GM21423 (cell line): ENCODE measurements at regions not wholly inside any gene's neighbourhood (a gene's known extent, or its start where the extent isn't known, plus 50 kb on each side); places are given as distances from the start of the nearest gene placed in this dataset.
"Not testable (repeated sequence)": the region's sequence is repeated elsewhere in the genome, so short reads cannot be mapped to it uniquely, and the experiment has no call there.

Experiments used
- ATAC-seq: cut with Tn5 transposase; IDR thresholded peaks from one replicate; pipeline ENCODE4 v1.9.1; 2021; ENCODE audit warnings: mild to moderate bottlenecking, moderate library complexity; ENCODE audit not compliant: unreplicated experiment

DNA sequence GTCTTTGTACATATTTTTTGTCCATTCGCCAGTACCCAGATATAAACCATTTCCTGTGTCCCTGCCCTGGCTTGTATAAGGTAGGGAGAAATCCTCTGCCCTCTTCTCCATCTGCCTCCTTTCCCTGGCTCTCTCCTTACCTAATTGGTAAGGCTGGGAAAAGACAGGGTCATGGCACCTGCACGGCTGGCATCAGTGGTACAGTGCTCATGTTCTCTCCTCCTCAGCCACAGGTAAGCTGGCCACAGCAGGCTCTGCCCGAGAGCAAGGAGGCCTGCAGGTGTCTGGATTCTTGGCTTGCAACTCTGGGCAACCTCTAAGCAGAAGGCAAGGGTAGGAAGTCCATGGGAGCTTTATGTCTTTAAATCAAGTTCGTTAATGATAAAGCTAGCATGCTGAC is 419.9 kb downstream of the BUD13 start:
- no peak for ATAC-seq

DNA sequence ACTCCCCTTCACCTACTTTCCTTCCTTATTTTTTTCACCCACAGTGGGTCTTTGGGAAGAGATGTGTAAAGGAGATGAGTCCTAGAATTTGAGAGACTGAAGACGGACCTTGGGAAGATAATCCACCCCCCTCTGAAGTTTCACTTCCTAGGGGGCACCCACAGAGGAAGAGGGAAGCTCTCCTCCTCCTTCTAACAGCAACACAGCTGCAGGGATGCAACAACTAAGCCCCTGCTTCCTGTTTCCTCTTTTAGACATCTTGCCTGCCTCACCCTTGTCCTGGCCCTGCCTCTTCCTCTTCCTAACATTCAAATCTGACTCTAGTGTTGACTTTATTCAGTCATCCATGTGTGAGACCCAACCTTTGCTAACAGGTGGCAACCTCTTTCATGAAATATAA is 424.6 kb downstream of the BUD13 start:
- ATAC-seq, result no peak

DNA sequence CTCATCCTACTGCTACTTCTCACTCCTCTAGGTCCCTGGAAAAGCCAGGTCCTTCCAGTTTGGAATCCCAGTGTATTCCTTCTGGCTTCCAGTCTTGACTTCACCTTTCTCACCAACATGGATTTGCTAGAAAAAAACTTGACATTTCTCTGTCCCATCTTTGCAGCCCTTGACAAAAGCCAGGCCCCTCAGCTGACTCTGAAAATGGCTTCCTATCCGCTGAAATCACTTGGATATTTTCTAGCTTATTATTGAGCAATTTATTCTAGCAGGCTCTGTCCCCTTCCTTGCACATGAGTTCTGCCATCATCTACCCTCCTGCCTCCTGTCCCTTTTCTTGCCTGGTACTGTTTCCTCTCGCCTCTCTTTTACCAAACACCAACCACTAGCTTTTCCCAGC is 427.2 kb downstream of the BUD13 start:
- no peak for ATAC-seq

DNA sequence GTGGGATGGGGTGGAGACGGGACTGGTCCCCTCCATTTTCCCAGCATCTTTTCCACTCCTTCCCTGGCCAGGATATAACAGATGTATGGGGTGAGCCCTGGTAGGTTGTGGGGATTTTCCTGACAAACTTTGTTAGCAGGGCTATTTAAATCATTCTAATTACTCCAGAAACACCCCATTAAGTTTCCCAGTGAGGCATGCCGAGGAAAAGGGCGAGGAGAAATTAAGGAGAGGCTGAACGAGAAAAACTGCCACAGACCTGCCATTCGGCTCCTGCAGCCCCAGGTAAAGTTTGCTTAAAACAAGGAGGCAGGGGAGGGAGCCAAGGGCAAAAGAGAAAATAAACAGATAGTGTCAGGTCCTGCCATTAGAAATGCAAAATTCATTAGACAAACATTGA is 428.2 kb downstream of the BUD13 start:
- ATAC-seq, result no peak

DNA sequence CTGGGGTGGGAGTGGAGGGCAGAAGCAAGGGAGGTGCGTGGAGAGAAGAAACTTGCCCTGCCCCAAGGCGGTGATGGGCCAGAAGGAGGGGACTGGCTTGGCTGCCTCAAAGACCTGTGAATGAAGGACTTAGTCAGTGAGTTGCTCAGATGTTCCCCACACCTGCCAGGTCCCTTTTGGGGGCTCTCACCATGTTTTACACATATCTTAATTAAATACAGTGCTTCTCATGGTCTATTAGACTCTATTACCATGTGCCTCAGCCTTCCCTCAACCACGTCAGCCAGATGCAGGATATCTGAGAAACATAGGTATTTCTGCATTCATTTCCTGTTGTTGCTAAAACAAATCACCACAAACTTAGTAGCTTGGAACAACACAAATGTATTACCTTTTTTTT is 429.5 kb downstream of the BUD13 start:
- ATAC-seq, result no peak

DNA sequence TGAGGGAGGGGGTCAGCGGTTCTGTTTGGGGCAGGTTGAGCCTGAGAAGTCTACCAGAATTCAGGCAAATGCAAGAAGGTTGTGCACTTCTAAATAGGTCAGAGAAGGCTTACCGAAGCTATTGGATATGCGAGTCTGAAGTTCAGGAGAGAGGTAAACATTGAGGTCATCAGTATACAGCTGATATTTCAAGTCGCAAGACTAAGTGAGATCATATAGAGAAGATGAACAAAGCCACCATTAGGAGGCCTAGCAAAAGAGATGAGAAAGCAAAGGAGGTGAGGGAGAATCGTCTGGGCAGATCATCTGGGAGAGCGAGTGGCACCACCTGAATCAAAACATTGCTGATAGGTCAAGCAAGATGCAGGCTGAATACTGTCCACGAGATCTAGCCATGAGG is 430.6 kb downstream of the BUD13 start:
- no peak for ATAC-seq

DNA sequence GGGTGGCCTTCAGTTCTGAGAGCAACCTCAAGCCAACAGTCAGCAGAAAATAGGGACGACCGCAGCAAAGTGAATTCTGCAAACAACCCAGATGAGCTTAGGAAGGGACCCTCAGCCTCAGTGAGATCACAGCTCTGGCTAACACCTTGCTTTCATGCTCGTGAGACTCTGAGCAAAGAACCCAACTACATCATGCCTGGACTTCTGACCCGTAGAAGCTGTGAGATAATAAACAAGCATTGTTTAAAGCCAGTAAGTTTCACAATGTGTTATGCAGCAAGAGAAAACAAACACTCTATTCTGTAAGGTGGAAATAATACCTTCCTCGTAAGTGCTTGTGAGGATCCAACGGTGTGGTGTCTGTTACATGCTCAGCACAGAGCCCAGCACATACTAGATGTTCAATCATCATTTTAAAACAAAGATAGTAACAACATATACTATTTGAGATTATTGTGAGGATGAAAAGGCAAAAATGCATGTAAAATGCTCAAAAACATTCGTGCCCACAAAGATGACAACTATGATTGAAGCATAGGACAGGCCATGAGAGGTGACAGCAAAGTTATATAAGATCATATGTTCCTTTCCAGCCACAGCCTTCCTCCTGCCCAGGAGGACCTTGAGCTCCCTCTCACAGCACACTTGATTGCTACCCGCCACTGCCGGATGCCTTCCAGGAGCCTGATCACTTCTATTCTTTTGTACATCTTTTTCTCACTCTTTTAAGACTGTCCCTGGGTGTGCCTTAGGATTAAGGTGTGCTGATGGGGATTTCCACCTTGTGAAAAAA is 433.3 kb downstream of the BUD13 start:
- ATAC-seq, result no peak

DNA sequence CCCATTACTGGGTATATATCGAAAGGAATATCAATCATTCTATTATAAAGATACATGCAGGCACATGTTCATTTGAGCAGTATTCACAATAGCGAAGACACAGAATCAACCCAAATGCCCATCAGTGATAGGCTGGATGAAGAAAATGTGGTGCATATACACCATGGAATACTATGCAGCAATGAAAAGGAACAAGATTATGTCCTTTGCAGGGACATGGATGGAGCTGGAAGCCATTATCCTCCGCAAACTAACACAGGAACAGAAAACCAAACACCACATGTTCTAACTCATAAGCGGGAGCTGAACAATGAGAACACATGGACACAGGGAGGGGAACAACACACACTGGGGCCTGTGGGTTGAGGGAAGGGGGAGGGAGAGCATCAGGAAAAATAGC is 434.3 kb downstream of the BUD13 start:
- not testable (repeated sequence) for ATAC-seq

DNA sequence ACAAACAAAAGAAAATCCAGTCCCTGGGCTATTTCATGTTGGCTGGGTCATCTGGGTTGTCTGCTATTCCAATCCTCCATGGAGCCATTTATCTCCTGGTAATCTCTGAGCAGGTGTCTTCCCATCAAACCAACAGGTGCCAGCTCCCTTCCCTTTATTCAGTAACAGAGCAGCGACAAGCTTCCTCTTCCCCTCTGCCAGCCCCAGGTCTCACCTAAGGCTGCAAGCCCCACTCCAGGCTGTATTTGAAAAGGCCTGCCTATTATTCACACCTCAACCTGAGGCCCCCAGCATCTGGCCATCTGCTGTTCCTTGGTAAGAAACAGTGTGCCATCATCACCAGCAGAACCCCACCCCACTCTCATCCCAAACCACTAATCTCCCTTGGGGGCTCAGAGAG is 436.2 kb downstream of the BUD13 start:
- no peak for ATAC-seq

DNA sequence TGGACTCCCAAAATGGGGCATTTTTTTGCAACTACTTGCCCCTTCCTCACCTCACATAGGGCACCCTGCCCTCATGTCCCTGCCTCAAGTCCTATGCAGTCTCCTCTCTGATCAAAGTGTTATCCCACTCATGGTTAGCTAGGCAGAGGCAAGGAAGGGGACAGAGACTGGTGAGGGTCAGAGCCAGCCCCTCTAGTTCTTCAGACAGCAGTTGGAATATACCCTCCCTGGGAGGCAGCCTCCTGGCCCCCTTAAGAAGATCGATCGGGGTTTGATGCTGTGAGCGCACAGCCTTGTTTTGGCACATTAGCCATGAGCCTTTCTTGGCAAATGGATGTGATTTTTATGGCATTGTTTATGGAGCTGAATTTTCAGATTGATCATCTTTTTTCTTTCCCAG is 436.9 kb downstream of the BUD13 start:
- ATAC-seq, result no peak

DNA sequence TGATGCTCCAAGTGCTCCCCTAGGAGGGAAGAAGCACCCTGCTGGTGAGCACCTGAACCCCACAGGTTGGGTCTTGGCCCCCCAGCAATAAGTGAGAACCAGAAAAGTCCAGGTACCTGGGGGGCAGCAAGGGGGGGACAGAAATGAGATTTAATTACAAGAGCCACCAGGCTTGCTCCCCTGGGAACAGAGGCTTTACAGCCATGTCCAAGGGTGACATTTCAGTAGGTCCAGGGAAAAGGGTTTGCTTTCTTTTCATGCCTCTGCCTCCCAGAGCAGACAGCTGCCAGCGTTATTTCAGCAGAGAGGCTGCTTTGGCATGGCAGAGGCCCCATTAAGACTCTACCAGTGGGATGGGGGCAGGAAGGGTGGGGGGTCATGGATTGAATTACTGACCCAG is 437.7 kb downstream of the BUD13 start:
- ATAC-seq, result no peak

DNA sequence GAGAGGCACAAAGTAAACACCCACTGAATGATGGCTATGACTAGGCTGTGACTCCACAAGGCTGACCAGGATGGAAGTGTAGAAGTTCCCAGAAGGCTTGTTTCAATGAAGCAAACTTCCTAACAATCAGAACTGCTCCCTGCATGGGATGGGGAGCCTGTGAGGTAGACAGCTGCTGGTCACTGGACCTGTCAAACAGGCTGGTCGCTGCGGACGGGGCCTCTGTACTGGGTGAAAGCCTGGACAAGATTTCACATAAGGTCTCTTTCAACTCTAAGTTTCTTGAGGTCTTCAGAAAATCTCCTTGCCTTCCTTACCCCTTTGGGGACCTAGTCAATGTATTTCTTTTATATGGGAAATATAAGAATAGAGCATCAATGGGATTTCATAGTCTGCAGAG is 438.2 kb downstream of the BUD13 start:
- no peak for ATAC-seq

DNA sequence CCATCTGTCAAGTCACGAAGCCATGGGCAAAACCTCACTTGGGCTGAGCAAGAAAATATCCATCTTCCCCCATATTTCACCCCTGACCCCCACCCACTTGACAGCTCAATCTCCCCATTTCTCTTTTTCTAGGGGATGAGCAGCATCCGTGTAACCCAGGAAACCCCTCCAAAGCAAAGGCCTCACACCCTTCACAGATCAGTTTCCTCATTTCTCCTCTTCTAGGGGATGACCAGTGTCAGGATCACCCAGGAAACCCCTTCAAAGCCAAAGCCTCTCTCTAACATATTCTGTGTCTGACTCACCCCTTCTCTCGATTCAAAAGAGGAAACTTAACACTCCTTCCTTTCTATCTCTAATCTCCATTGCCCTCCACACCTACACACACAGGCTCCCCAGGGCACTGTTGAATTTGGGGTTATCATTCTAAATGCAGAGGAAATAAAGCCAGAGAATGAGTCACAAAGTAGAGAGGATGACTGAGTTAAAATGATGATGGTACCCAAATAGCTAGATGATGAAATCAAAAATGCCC is 439.7 kb downstream of the BUD13 start:
- no peak for ATAC-seq

DNA sequence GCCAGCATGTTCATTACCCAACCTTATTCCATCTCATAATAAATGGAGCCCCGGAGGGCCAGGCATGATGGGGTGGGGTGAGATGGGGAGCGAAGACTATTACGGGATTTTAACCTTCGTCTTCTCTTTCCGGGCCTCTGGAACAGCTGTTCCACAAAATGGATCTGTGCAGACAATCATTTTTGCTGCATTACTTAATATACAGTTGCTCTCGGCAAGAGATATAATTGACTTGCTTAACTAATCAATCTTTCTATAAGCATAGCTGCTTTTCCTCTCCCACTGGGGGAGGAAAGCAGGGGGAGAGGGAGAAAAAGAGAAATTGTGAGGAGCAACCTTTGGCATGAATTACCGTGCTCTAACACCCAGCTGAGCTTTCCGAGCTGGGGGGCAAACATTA is 440.4 kb downstream of the BUD13 start:
- no peak for ATAC-seq

DNA sequence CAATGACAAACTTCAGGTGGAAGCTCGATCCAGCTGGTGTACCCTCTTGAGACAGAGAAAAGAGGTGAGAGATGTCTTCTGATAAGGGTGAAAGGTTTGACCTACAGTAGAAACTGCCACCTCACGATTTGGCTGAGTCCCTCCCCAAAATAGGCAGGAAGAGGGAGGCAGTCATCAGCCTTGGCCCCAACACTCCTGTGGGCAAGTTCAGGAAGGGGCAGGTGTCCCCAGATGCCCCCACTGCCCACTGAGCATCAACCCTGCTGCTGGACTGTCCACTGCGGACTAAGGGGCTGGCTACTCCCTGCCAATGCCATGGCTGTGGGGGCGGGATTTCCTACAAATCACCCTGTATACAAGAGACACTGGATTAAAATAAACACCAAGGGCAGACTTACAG is 441.4 kb downstream of the BUD13 start:
- no peak for ATAC-seq

DNA sequence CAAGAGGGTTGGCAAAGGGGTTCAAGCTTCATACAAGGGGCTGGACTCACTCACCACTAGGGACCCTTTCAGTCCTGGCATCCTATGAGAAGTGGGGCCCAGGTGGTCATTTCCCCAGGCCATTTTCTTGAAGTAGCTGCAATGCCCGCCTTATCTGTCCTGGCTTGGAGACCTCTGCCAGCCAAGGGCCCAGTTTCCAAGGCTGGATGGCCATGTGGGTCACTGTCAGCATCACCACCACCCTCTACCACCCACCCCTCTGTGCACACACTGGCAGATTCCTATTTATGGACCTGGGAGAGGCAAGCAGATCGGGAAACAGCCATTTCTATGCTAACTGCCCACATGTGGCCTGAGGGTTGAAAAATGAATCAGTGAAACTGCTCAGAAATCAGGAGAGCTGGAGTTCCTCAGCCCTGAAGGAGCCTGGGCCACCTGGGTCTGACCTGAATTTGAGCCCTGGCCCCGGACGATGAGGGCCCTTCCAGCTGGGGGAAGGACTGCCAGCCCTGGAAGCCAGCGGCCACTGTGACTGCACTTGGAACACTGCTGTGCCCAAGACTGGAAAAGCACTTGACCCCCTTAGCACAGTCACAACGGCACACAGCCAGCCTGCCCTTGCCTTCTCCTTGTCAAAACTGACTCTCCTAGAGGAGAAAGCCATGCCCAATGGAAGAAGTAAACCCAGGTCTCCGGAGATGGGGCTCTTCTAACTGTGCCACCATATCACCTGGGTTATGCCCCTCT is 442.2 kb downstream of the BUD13 start:
- ATAC-seq, result no peak

DNA sequence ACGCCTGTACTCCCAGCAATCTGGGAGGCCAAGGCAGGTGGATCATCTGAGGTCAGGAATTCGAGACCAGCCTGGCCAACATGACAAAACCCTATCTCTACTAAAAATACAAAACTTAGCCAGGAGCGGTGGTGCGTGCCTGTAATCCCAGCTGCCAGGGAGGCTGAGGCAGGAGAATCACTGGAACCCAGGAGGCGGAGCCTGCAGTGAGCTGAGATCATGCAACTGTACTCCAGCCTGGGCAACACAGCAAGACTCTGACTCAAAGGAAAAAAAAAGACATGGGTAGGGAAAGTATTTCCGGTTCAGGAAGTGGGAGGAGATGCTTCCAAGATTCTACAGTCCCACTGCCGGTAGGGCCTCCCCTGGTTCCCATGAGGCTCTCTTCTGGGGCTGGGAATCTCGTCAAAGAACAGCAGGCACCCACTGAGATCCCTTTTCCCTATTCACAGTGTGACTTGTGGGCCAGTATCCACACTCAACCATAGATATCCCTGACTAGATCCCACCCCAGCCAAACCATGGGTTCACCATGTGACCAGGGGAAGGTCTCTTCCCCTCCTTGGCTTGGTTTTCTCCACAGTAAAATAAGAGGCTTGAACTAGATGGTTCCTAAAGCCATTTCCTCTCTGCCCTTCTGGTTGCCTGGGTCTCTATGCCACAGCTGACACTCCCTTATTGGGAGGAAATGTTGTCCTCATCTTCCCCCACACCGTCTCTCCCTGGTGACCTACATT is 443.3 kb downstream of the BUD13 start:
- ATAC-seq, result no peak

DNA sequence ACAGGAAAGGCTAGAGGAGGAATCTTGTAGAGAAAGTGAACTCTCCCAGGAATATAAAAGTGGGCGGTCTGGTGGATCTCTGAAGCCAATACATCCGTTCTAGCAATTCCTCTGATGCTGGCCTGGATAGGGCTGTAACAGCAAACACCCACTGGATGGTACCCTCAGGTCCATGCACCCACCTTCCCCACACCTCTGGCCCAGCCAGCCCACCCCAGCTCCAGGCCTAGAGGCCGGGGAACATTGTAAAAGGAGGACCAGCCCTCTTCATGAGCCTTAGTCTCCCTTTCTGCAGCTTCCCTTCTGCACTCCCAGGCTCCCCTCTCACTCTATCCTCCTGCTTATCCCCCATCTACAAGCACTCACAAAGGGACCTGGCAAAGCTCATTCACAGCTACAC is 443.9 kb downstream of the BUD13 start:
- no peak for ATAC-seq

DNA sequence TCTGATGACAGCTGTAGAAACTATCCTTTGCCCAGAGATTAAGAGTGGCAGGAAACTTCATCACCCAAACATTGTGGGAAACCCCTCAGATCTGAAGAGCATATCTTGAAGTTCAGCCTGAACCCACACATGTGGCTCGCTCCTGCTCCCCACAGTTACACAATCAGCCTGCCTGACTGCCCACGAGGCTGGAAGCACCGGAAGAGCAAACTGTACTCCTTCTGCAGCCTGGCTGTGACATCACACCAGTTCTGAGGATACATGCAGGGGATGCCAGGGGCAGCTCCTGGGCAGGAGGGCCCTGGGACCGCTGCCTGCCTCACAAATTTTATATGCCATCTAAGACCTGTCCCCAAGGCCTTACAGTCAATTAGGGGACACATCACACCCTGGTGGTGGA is 444.4 kb downstream of the BUD13 start:
- no peak for ATAC-seq

DNA sequence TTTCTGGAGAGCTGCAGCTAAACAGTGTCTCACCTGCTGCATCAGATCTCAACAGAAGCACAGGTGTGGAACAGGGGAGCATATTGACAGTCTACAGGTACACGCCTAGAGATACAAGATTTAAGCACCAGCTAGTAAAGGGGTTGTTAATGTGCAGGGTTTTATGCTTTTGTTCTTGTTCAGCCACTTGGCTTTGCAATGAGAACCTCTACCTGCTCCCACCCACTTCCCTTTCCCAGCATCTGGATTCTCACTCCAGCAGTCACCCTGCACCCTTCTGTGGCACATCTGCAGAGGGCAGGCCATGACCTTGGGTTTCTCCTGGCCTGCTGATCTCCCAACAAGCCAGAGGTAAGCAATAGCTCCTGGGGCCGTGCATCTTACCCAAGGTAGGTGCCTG is 446.6 kb downstream of the BUD13 start:
- no peak for ATAC-seq

DNA sequence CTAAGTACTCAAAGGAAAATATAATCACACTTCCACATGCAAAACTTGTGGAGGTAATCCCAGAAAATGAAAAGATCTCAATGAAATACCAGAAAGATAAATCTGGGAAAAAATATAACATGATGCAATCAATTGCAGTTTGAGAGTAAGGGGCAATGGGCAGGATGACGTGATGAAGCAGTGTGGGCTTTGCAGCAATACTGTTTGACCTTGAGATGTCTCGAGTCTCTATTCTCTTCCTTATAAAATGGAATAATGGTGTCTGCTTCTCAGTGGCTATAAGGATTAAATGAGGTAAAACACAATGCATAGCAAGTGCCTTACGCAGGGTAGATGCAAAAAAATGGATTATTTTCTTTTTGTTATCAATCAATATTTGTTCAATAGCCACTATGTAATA is 447.5 kb downstream of the BUD13 start:
- ATAC-seq, result no peak

DNA sequence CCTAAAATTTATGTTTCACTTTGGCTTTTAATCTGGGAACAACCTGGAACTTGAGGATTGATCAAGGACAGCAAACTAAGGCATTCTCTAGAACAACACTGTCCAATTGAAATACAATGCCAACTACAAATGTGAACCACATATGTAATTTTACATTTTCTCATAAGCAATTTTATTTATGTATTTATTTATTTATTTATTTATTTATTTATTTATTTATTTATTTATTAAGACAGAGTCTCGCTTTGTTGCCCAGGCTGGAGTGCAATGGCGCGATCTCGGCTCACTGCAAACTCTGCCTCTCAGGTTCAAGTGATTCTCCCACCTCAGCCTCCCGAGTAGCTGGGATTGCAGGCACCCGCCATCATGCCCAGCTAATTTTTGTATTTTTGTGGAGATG is 448.7 kb downstream of the BUD13 start:
- ATAC-seq, result not testable (repeated sequence)
